A673 (cell line): ENCODE measurements at regions not wholly inside any gene's neighbourhood (a gene's known extent, or its start where the extent isn't known, plus 50 kb on each side); places are given as distances from the start of the nearest gene placed in this dataset.

ENCODE experiments used
- EZH2 ChIP-seq: fragments of 200-600 bp; sonication (generic); IDR thresholded peaks from 2 replicates; pipeline ENCODE4 v1.6.1; 2017; ENCODE audit warnings: borderline replicate concordance, low read depth, mild to moderate bottlenecking, mixed read lengths, antibody characterized with exemption, low read length; ENCODE audit not compliant: poor library complexity, severe bottlenecking
- TF ChIP-seq, protein P1 (sequence below): fragments of 300-800, 200-600 bp; sonication (generic); conservative IDR thresholded peaks from 2 replicates; pipeline ENCODE4 v1.5.1; 2017; ENCODE audit warnings: low read depth, mild to moderate bottlenecking, antibody characterized with exemption, low read length, moderate library complexity, mixed read lengths

DNA sequence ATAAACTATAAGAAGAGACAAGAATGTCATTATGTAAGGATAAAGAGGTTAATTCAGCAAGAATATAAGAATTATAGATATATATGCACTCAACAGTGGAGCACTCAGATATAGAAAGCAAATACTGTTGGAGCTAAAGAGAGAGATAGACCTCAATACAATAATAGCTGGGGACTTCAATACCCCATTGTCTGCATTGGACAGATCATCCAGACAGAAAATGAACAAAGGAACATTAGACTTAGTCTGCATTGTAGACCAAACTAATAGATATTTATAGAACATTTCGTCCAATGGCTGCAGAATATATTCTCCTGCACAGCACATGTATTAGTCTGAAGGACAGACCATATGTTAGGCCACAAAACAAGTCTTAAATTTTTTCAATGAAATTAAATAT, 777.1 kb downstream of the CDH18 start:
- TF ChIP-seq EZH2 = no peak
- TF ChIP-seq, protein P1, sequence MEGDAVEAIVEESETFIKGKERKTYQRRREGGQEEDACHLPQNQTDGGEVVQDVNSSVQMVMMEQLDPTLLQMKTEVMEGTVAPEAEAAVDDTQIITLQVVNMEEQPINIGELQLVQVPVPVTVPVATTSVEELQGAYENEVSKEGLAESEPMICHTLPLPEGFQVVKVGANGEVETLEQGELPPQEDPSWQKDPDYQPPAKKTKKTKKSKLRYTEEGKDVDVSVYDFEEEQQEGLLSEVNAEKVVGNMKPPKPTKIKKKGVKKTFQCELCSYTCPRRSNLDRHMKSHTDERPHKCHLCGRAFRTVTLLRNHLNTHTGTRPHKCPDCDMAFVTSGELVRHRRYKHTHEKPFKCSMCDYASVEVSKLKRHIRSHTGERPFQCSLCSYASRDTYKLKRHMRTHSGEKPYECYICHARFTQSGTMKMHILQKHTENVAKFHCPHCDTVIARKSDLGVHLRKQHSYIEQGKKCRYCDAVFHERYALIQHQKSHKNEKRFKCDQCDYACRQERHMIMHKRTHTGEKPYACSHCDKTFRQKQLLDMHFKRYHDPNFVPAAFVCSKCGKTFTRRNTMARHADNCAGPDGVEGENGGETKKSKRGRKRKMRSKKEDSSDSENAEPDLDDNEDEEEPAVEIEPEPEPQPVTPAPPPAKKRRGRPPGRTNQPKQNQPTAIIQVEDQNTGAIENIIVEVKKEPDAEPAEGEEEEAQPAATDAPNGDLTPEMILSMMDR = no peak
